ENCODE measurements at regions not wholly inside any gene's neighbourhood (a gene's known extent, or its start where the extent isn't known, plus 50 kb on each side); places are given as distances from the start of the nearest gene placed in this dataset.

- no peak for TF ChIP-seq CTCF (IDR thresholded peaks at IDR 0.05)
- TF ChIP-seq TCF7L2 (IDR thresholded peaks at IDR 0.05; ENCODE audit: low read depth, low read length): no peak
- TF ChIP-seq POLR2AphosphoS5 (IDR thresholded peaks at IDR 0.05; ENCODE audit: low read depth, low read length): no peak
- no peak for TF ChIP-seq REST (IDR thresholded peaks at IDR 0.05; ENCODE audit: insufficient read depth in 1 of 2, low read depth in 2 of 2, low read length in 1 of 2)
- TF ChIP-seq SIN3A (IDR thresholded peaks at IDR 0.05; ENCODE audit: borderline replicate concordance, insufficient read depth, low read depth, low read length): no peak
Measured at GRCh38 chr14:95021588-95021987, 135.7 kb downstream of the DICER1 start.
